ENCODE measurements at regions not wholly inside any gene's neighbourhood (a gene's known extent, or its start where the extent isn't known, plus 50 kb on each side); places are given as distances from the start of the nearest gene placed in this dataset.

GRCh38 chr3:117490716-117491115 lies 781.1 kb downstream of the TUSC7 start:
- Histone ChIP-seq H3K27ac (ENCODE audit: low read depth in 2 of 2, low read length in 1 of 2) (no peak overlapping the region), H3K4me3 (ENCODE audit: low read depth in 2 of 2, low read length in 1 of 2) (no peak overlapping the region), H2AFZ (ENCODE audit: low read depth) (no peak overlapping the region), H3K9ac (no peak overlapping the region), H3K36me3 (replicated peaks in 1 of 2; ENCODE audit: control insufficient read depth in 1 of 2, insufficient read depth in 2 of 2, low read length in 1 of 2) (no peaks in the 10 kb centered on the region), H4K20me1 (ENCODE audit: insufficient read depth) (no peaks in the 10 kb centered on the region), H3K9me3 (no peaks in the 10 kb centered on the region), H3F3A (replicated peaks; ENCODE audit: insufficient read depth) (no peaks in the 10 kb centered on the region), H3K4me1 (ENCODE audit: control insufficient read depth in 1 of 2, insufficient read depth in 2 of 2, low read depth in 1 of 2, low read length in 1 of 2) (peaks cover 0 to 7% of the 10 kb centered on the region in 2 experiments; a peak in 2 of 4 replicates), H3K4me2 (no peak overlapping the region), H3K9me2 (no peaks in the 10 kb centered on the region), H3K79me2 (ENCODE audit: insufficient read depth) (no peaks in the 10 kb centered on the region), H3K27me3 (ENCODE audit: insufficient read depth) (no peaks in the 10 kb centered on the region; the same call in 1 of the 2 replicates)
- ChIA-PET CTCF (no interaction called here), POLR2A (no interaction called here)
- 63% methylated on average over 1 of the region's 1 CpG for WGBS (ENCODE audit: low lambda C conversion rate)
- DNase-seq, result no peak
- TF ChIP-seq USF2 (IDR thresholded peaks at IDR 0.05; ENCODE audit: borderline replicate concordance, low read depth, low read length) (no peak), YY1 (IDR thresholded peaks at IDR 0.05; ENCODE audit: low read depth) (no peak), REST (IDR thresholded peaks at IDR 0.05; ENCODE audit: low read depth, low read length) (no peak), MXI1 (IDR thresholded peaks at IDR 0.05; ENCODE audit: low read depth, low read length) (no peak), FOSL2 (IDR thresholded peaks at IDR 0.05; ENCODE audit: borderline replicate concordance, low read depth) (no peak), RCOR1 (IDR thresholded peaks at IDR 0.05; ENCODE audit: low read length) (no peak)

- DNase-seq, result no peak
- no peaks in the 10 kb centered on the region for H3K9me3 ChIP-seq
- H3K4me3 ChIP-seq (ENCODE audit: low read depth in 2 of 2, low read length in 1 of 2), result no peak overlapping the region
- no peaks in the 10 kb centered on the region for H3K36me3 ChIP-seq (replicated peaks in 1 of 2; ENCODE audit: control insufficient read depth in 1 of 2, insufficient read depth in 2 of 2, low read length in 1 of 2)
- WGBS (ENCODE audit: low lambda C conversion rate), result 83% methylated on average over 2 of the region's 2 CpGs
- H2AFZ ChIP-seq (ENCODE audit: low read depth), result no peak overlapping the region
- H4K20me1 ChIP-seq (ENCODE audit: insufficient read depth), result no peaks in the 10 kb centered on the region
- H3K27me3 ChIP-seq (ENCODE audit: insufficient read depth), result no peaks in the 10 kb centered on the region
- ChIA-PET POLR2A (interaction anchor here (0.6 kb wide), 1 partner anchor 101 kb away, joined by 3 read pairs; no protein-coding TSS in a partner anchor), CTCF (no interaction called here)
- no peak for TF ChIP-seq EZH2phosphoT487 (IDR thresholded peaks at IDR 0.05; ENCODE audit: borderline replicate concordance, low read depth)
- no peak for TF ChIP-seq SIN3A (IDR thresholded peaks at IDR 0.05; ENCODE audit: borderline replicate concordance, low read depth, low read length)
- no peak for TF ChIP-seq USF2 (IDR thresholded peaks at IDR 0.05; ENCODE audit: borderline replicate concordance, low read depth, low read length)
- no peak for TF ChIP-seq JUND (IDR thresholded peaks at IDR 0.05)
- TF ChIP-seq CHD2 (IDR thresholded peaks at IDR 0.05; ENCODE audit: low read length, partially characterized antibody), result no peak
- no peak for TF ChIP-seq RCOR1 (IDR thresholded peaks at IDR 0.05; ENCODE audit: low read length)
- TF ChIP-seq CTCF (IDR thresholded peaks at IDR 0.05), result no peak
- TF ChIP-seq MEF2A (IDR thresholded peaks at IDR 0.05; ENCODE audit: borderline replicate concordance, low read depth), result no peak
- TF ChIP-seq TAF1 (IDR thresholded peaks at IDR 0.05; ENCODE audit: borderline replicate concordance, low read depth, low read length), result no peak
- TF ChIP-seq SMC3 (IDR thresholded peaks at IDR 0.05; ENCODE audit: low read depth, low read length), result no peak
- no peak for TF ChIP-seq RFX5 (IDR thresholded peaks at IDR 0.05; ENCODE audit: low read length)
- TF ChIP-seq RAD21 (IDR thresholded peaks at IDR 0.05; ENCODE audit: low read length), result no peak
- no peak for TF ChIP-seq FOSL2 (IDR thresholded peaks at IDR 0.05; ENCODE audit: borderline replicate concordance, low read depth)
- TF ChIP-seq GATA2 (CRISPR knock-in tag; IDR thresholded peaks at IDR 0.05), result no peak
- no peak for TF ChIP-seq EP300 (IDR thresholded peaks at IDR 0.05; ENCODE audit: borderline replicate concordance in 1 of 2, low read depth in 1 of 2, low read length in 1 of 2)
- no peak for TF ChIP-seq ELF1 (IDR thresholded peaks at IDR 0.05)
- TF ChIP-seq FOXJ3 (CRISPR knock-in tag; IDR thresholded peaks at IDR 0.05), result no peak
- TF ChIP-seq MXI1 (IDR thresholded peaks at IDR 0.05; ENCODE audit: low read depth, low read length), result no peak
- no peak for TF ChIP-seq MAX (IDR thresholded peaks at IDR 0.05; ENCODE audit: low read depth)
- H3K9me2 ChIP-seq, result no peaks in the 10 kb centered on the region
- H3K9ac ChIP-seq, result no peak overlapping the region
- H3K4me2 ChIP-seq, result no peak overlapping the region
- H3K79me2 ChIP-seq (ENCODE audit: insufficient read depth), result no peaks in the 10 kb centered on the region
- H3K4me1 ChIP-seq (ENCODE audit: control insufficient read depth in 1 of 2, insufficient read depth in 2 of 2, low read depth in 1 of 2, low read length in 1 of 2), result no peaks in the 10 kb centered on the region; a peak in 1 of 4 replicates
- H3F3A ChIP-seq (replicated peaks; ENCODE audit: insufficient read depth), result no peaks in the 10 kb centered on the region
- H3K27ac ChIP-seq (ENCODE audit: low read depth in 2 of 2, low read length in 1 of 2), result no peak overlapping the region
Observed at GRCh38 chr3:117495620-117496019, 786.0 kb downstream of the TUSC7 start.
